ENCODE measurements at regions not wholly inside any gene's neighbourhood (a gene's known extent, or its start where the extent isn't known, plus 50 kb on each side); places are given as distances from the start of the nearest gene placed in this dataset.
"Not testable (repeated sequence)": the region's sequence is repeated elsewhere in the genome, so short reads cannot be mapped to it uniquely, and the experiment has no call there.

GRCh38 chr1:222181191-222181590, 366.7 kb downstream of the HHIPL2 start:
- Histone ChIP-seq H2AFZ (ENCODE audit: low read depth, low read length) (no peak overlapping the region), H3K4me3 (ENCODE audit: low read length) (no peak overlapping the region), H3K9me2 (ENCODE audit: insufficient read depth, low read length) (no peaks in the 10 kb centered on the region), H4K20me1 (ENCODE audit: insufficient read depth) (no peaks in the 10 kb centered on the region), H3K36me3 (ENCODE audit: insufficient read depth, low read length) (no peaks in the 10 kb centered on the region), H3K79me2 (replicated peaks; ENCODE audit: insufficient read depth, low read length) (no peaks in the 10 kb centered on the region), H3K27me3 (ENCODE audit: insufficient read depth, low read depth, low read length) (no peaks in the 10 kb centered on the region), H3K9ac (ENCODE audit: low read length) (no peak overlapping the region), H3F3A (ENCODE audit: insufficient read depth, low read length, poor library complexity, severe bottlenecking) (no peaks in the 10 kb centered on the region), H3K9me3 (ENCODE audit: low read length) (no peaks in the 10 kb centered on the region), H3K27ac (ENCODE audit: low read length) (no peak overlapping the region), H3K4me2 (ENCODE audit: low read length) (no peak overlapping the region)
- TF ChIP-seq EP300 (conservative IDR thresholded peaks at IDR 0.05; ENCODE audit: poor library complexity, severe bottlenecking) = no peak
- TF ChIP-seq SMC3 (conservative IDR thresholded peaks at IDR 0.05; ENCODE audit: poor library complexity) = no peak
- TF ChIP-seq, protein P1, sequence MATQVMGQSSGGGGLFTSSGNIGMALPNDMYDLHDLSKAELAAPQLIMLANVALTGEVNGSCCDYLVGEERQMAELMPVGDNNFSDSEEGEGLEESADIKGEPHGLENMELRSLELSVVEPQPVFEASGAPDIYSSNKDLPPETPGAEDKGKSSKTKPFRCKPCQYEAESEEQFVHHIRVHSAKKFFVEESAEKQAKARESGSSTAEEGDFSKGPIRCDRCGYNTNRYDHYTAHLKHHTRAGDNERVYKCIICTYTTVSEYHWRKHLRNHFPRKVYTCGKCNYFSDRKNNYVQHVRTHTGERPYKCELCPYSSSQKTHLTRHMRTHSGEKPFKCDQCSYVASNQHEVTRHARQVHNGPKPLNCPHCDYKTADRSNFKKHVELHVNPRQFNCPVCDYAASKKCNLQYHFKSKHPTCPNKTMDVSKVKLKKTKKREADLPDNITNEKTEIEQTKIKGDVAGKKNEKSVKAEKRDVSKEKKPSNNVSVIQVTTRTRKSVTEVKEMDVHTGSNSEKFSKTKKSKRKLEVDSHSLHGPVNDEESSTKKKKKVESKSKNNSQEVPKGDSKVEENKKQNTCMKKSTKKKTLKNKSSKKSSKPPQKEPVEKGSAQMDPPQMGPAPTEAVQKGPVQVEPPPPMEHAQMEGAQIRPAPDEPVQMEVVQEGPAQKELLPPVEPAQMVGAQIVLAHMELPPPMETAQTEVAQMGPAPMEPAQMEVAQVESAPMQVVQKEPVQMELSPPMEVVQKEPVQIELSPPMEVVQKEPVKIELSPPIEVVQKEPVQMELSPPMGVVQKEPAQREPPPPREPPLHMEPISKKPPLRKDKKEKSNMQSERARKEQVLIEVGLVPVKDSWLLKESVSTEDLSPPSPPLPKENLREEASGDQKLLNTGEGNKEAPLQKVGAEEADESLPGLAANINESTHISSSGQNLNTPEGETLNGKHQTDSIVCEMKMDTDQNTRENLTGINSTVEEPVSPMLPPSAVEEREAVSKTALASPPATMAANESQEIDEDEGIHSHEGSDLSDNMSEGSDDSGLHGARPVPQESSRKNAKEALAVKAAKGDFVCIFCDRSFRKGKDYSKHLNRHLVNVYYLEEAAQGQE (IDR thresholded peaks at IDR 0.05; ENCODE audit: borderline replicate concordance) = no peak
- no peak for TF ChIP-seq POLR2AphosphoS5 (IDR thresholded peaks at IDR 0.05)
- TF ChIP-seq RAD21 (conservative IDR thresholded peaks at IDR 0.05) = no peak
- TF ChIP-seq EZH2 (IDR thresholded peaks at IDR 0.05; ENCODE audit: borderline replicate concordance, insufficient read depth, low read length, poor library complexity, severe bottlenecking) = no peak
- no peak for TF ChIP-seq TAF1 (IDR thresholded peaks at IDR 0.05; ENCODE audit: low read depth)
- TF ChIP-seq MXI1 (conservative IDR thresholded peaks at IDR 0.05; ENCODE audit: poor library complexity, severe bottlenecking) = no peak
- TF ChIP-seq, protein P2, sequence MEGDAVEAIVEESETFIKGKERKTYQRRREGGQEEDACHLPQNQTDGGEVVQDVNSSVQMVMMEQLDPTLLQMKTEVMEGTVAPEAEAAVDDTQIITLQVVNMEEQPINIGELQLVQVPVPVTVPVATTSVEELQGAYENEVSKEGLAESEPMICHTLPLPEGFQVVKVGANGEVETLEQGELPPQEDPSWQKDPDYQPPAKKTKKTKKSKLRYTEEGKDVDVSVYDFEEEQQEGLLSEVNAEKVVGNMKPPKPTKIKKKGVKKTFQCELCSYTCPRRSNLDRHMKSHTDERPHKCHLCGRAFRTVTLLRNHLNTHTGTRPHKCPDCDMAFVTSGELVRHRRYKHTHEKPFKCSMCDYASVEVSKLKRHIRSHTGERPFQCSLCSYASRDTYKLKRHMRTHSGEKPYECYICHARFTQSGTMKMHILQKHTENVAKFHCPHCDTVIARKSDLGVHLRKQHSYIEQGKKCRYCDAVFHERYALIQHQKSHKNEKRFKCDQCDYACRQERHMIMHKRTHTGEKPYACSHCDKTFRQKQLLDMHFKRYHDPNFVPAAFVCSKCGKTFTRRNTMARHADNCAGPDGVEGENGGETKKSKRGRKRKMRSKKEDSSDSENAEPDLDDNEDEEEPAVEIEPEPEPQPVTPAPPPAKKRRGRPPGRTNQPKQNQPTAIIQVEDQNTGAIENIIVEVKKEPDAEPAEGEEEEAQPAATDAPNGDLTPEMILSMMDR (IDR thresholded peaks at IDR 0.05; ENCODE audit: poor library complexity, severe bottlenecking) = no peak

DNA sequence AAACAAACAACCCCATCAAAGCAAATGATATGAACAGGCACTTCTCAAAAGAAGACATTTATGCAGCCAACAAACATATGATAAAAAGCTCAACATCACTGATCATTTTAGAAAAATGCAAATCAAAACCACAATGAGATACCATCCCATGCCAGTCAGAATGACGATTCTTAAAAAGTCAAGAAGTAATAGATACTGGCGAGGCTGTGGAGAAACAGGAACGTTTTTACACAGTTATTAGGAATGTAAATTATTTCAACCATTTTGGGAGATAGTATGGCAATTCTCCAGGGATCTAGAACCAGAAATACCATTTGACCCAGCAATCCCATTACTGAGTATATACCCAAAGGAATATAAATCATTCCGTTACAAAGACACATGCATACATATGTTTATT, 370.4 kb downstream of the HHIPL2 start:
- H3F3A ChIP-seq (ENCODE audit: insufficient read depth, low read length, poor library complexity, severe bottlenecking); H3K36me3 ChIP-seq (ENCODE audit: insufficient read depth, low read length); H3K9me2 ChIP-seq (ENCODE audit: insufficient read depth, low read length); H3K9me3 ChIP-seq (ENCODE audit: low read length); H3K9ac ChIP-seq (ENCODE audit: low read length); H3K4me3 ChIP-seq (ENCODE audit: low read length); H2AFZ ChIP-seq (ENCODE audit: low read depth, low read length); H3K27ac ChIP-seq (ENCODE audit: low read length); H3K79me2 ChIP-seq (replicated peaks; ENCODE audit: insufficient read depth, low read length); H4K20me1 ChIP-seq (ENCODE audit: insufficient read depth); H3K4me2 ChIP-seq (ENCODE audit: low read length); H3K27me3 ChIP-seq (ENCODE audit: insufficient read depth, low read depth, low read length): not testable (repeated sequence)

DNA sequence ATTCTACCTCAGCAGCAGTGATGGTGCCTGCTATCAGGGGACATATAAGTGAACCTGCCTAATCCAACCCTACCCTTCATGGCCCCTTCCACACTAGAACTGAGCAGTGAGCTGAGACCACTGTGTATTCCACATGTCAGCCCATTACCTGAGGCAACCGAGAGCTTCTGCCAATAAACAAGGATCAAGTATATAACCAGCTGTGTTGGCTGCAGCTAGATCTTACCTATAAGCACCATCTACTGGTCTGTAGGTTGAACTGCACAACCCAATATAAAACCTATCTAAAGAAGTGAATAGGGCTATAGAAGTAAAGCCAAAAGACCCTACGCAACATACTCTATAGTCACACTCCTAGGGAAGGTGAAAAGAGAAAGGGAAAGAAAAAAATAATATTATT, 376.9 kb downstream of the HHIPL2 start:
- Histone ChIP-seq H3K36me3 (ENCODE audit: insufficient read depth, low read length) (no peaks in the 10 kb centered on the region), H3K9me2 (ENCODE audit: insufficient read depth, low read length) (no peaks in the 10 kb centered on the region), H3K9me3 (ENCODE audit: low read length) (no peaks in the 10 kb centered on the region), H3K9ac (ENCODE audit: low read length) (no peak overlapping the region), H4K20me1 (ENCODE audit: insufficient read depth) (no peaks in the 10 kb centered on the region), H3K79me2 (replicated peaks; ENCODE audit: insufficient read depth, low read length) (no peaks in the 10 kb centered on the region), H3K27ac (ENCODE audit: low read length) (no peak overlapping the region), H3K27me3 (ENCODE audit: insufficient read depth, low read depth, low read length) (no peaks in the 10 kb centered on the region), H3K4me3 (ENCODE audit: low read length) (no peak overlapping the region), H3K4me2 (ENCODE audit: low read length) (no peak overlapping the region), H2AFZ (ENCODE audit: low read depth, low read length) (no peak overlapping the region), H3F3A (ENCODE audit: insufficient read depth, low read length, poor library complexity, severe bottlenecking) (no peaks in the 10 kb centered on the region)
- TF ChIP-seq RAD21 (conservative IDR thresholded peaks at IDR 0.05) (peak; percentile 79), MXI1 (conservative IDR thresholded peaks at IDR 0.05; ENCODE audit: poor library complexity, severe bottlenecking) (no peak), POLR2AphosphoS5 (IDR thresholded peaks at IDR 0.05) (no peak), SMC3 (conservative IDR thresholded peaks at IDR 0.05; ENCODE audit: poor library complexity) (peak; percentile 79), EZH2 (IDR thresholded peaks at IDR 0.05; ENCODE audit: borderline replicate concordance, insufficient read depth, low read length, poor library complexity, severe bottlenecking) (no peak), EP300 (conservative IDR thresholded peaks at IDR 0.05; ENCODE audit: poor library complexity, severe bottlenecking) (no peak), TAF1 (IDR thresholded peaks at IDR 0.05; ENCODE audit: low read depth) (no peak)
- TF ChIP-seq, protein P2 (IDR thresholded peaks at IDR 0.05; ENCODE audit: poor library complexity, severe bottlenecking) = peak; percentile 73
- TF ChIP-seq, protein P1 (IDR thresholded peaks at IDR 0.05; ENCODE audit: borderline replicate concordance) = no peak

Measured in neural cell (in vitro differentiated cells).